H1 (cell line): ENCODE measurements at regions not wholly inside any gene's neighbourhood (a gene's known extent, or its start where the extent isn't known, plus 50 kb on each side); places are given as distances from the start of the nearest gene placed in this dataset.

ENCODE experiments used
- CTCF ChIA-PET: fragments of 300-600 bp; sonication (Branson Sonifier 250); formaldehyde crosslinking; loops from one replicate; lab custom pipeline; 2021; ENCODE audit not compliant: partially characterized antibody; lab: Charles Lee
- POLR2A ChIA-PET: fragments of 300-600 bp; sonication (Branson Sonifier 250); formaldehyde crosslinking; loops from one replicate; lab custom pipeline; 2021; ENCODE audit warnings: inconsistent platforms; ENCODE audit not compliant: partially characterized antibody; lab: Charles Lee
- DNase-seq, 2 experiments: peaks; one replicate each; pipeline versions ENCODE4 v3.0.0 to v3.0.0-alpha.2; 2010 to 2022; ENCODE audit warnings: low spot score in 2 of 2, low read depth in 1 of 2, mixed read lengths in 1 of 2
- FAIRE-seq: peaks from 2 replicates; lab custom pipeline; 2011; peaks lifted over from hg19 to GRCh38; lab: Jason Lieb, UNC
- H2AFZ ChIP-seq: 2 replicates; pipeline ENCODE4 v1.8.1; 2012; ENCODE audit warnings: low read length, inconsistent platforms
- H2AK5ac ChIP-seq: 2 replicates; pipeline ENCODE4 v1.6.1; 2013; ENCODE audit warnings: low read depth, low read length
- H2BK120ac ChIP-seq: replicated peaks from 2 replicates; pipeline ENCODE3; 2013; ENCODE audit warnings: low read depth, low read length, inconsistent platforms
- H2BK12ac ChIP-seq: 2 replicates; pipeline ENCODE4 v1.6.1; 2013; ENCODE audit warnings: low read depth, low read length
- H2BK15ac ChIP-seq: 2 replicates; pipeline ENCODE4 v1.6.1; 2013; ENCODE audit warnings: low read length
- H2BK20ac ChIP-seq: 2 replicates; pipeline ENCODE4 v1.6.1; 2013; ENCODE audit warnings: low read length
- H2BK5ac ChIP-seq: 2 replicates; pipeline ENCODE4 v1.6.1; 2013; ENCODE audit warnings: low read depth, low read length
- H3K14ac ChIP-seq: 2 replicates; pipeline ENCODE4 v1.6.1; 2013; ENCODE audit warnings: inconsistent platforms; ENCODE audit not compliant: insufficient read length
- H3K18ac ChIP-seq: 2 replicates; pipeline ENCODE4 v1.6.1; 2013; ENCODE audit warnings: low read length; ENCODE audit errors: extremely low read depth
- H3K23ac ChIP-seq: 2 replicates; pipeline ENCODE4 v1.6.1; 2013; ENCODE audit warnings: inconsistent platforms; ENCODE audit not compliant: insufficient read length
- H3K23me2 ChIP-seq: 2 replicates; pipeline ENCODE4 v1.6.1; 2013; ENCODE audit warnings: low read depth, low read length
- H3K27ac ChIP-seq: 2 replicates; pipeline ENCODE4 v1.6.1; 2011; ENCODE audit warnings: low read depth, low read length, inconsistent platforms
- H3K27me3 ChIP-seq, 4 experiments: replicated peaks in 1 of 4; 1 replicate in 1 of 4; 2 replicates in 3 of 4; pipeline versions ENCODE4 v1.6.1 to v1.8.1; 2011 to 2013; ENCODE audit warnings: low read length in 3 of 4, mild to moderate bottlenecking in 3 of 4, inconsistent platforms in 2 of 4, mixed read lengths in 2 of 4, moderate library complexity in 1 of 4; ENCODE audit not compliant: control insufficient read depth in 3 of 4, insufficient read depth in 3 of 4; ENCODE audit errors: extremely low read depth in 1 of 4
- H3K36me3 ChIP-seq, 4 experiments: 2 replicates each; pipeline versions ENCODE4 v1.6.1 to v1.8.1; 2011 to 2013; ENCODE audit warnings: mild to moderate bottlenecking in 4 of 4, low read length in 3 of 4, moderate library complexity in 2 of 4, control low read depth in 1 of 4, inconsistent platforms in 1 of 4; ENCODE audit not compliant: insufficient read depth in 4 of 4, control insufficient read depth in 2 of 4
- H3K4ac ChIP-seq: replicated peaks from 2 replicates; pipeline ENCODE3; 2013; ENCODE audit warnings: low read length, low read depth, mixed read lengths, inconsistent platforms; ENCODE audit not compliant: insufficient read length
- H3K4me1 ChIP-seq, 4 experiments: replicated peaks in 1 of 4; 1 replicate in 1 of 4; 2 replicates in 3 of 4; pipeline versions ENCODE4 v1.6.1 to v1.8.1; 2011 to 2013; ENCODE audit warnings: low read length in 3 of 4, inconsistent platforms in 2 of 4, mixed read lengths in 1 of 4; ENCODE audit not compliant: insufficient read depth in 4 of 4, control insufficient read depth in 3 of 4
- H3K4me2 ChIP-seq, 2 experiments: 2 replicates each; pipeline versions ENCODE4 v1.6.1 to v1.8.1; 2011 to 2013; ENCODE audit warnings: low read depth in 2 of 2, low read length in 2 of 2, control low read depth in 1 of 2, inconsistent platforms in 1 of 2, mild to moderate bottlenecking in 1 of 2; ENCODE audit not compliant: insufficient read depth in 1 of 2
- H3K4me3 ChIP-seq, 4 experiments: fragments of 200-600, 300-600 bp in 1 of 4; sonication (generic), shearing (Covaris generic), sonication (Bioruptor Twin) in 1 of 4; 2 replicates each; pipeline versions ENCODE4 v1.5.1 to v1.8.1; 2011 to 2016; ENCODE audit warnings: low read length in 4 of 4, low read depth in 3 of 4, control low read depth in 2 of 4, inconsistent platforms in 2 of 4, mild to moderate bottlenecking in 2 of 4, mixed read lengths in 1 of 4, moderate library complexity in 1 of 4; ENCODE audit not compliant: insufficient read depth in 2 of 4; ENCODE audit errors: extremely low read depth in 1 of 4
- H3K56ac ChIP-seq: replicated peaks from 2 replicates; pipeline ENCODE3; 2013; ENCODE audit warnings: low read depth, mild to moderate bottlenecking, mixed read lengths, low read length, inconsistent platforms; ENCODE audit not compliant: insufficient read length
- H3K79me1 ChIP-seq: 2 replicates; pipeline ENCODE4 v1.6.1; 2013; ENCODE audit warnings: low read depth, low read length, control low read depth
- H3K79me2 ChIP-seq, 2 experiments: 2 replicates each; pipeline versions ENCODE4 v1.6.1 to v1.8.1; 2012 to 2013; ENCODE audit warnings: low read length in 2 of 2, mild to moderate bottlenecking in 2 of 2, inconsistent platforms in 1 of 2; ENCODE audit not compliant: insufficient read depth in 2 of 2, control insufficient read depth in 1 of 2
- H3K9ac ChIP-seq, 4 experiments: replicated peaks in 1 of 4; 1 replicate in 1 of 4; 2 replicates in 3 of 4; pipeline versions ENCODE4 v1.6.1 to v1.8.1; 2011 to 2013; ENCODE audit warnings: low read depth in 3 of 4, low read length in 3 of 4, control low read depth in 2 of 4, mild to moderate bottlenecking in 2 of 4, moderate library complexity in 2 of 4, inconsistent platforms in 1 of 4; ENCODE audit errors: extremely low read depth in 1 of 4
- H3K9me3 ChIP-seq, 2 experiments: 2 replicates each; pipeline versions ENCODE4 v1.6.1 to v1.8.1; 2012 to 2013; ENCODE audit warnings: mild to moderate bottlenecking in 2 of 2, moderate library complexity in 2 of 2, control low read depth in 1 of 2, inconsistent platforms in 1 of 2, low read depth in 1 of 2, low read length in 1 of 2, mixed read lengths in 1 of 2; ENCODE audit not compliant: insufficient read depth in 2 of 2
- H4K20me1 ChIP-seq, 2 experiments: replicated peaks in 1 of 2; 2 replicates each; pipeline versions ENCODE3 to v1.8.1; 2011 to 2013; ENCODE audit warnings: inconsistent platforms in 2 of 2, low read length in 2 of 2, mild to moderate bottlenecking in 1 of 2; ENCODE audit not compliant: insufficient read depth in 2 of 2, control insufficient read depth in 1 of 2
- H4K5ac ChIP-seq: 2 replicates; pipeline ENCODE4 v1.6.1; 2013; ENCODE audit warnings: low read length, low read depth, mixed read lengths, inconsistent platforms; ENCODE audit not compliant: insufficient read length
- H4K8ac ChIP-seq: 2 replicates; pipeline ENCODE4 v1.8.0; 2013; ENCODE audit warnings: mild to moderate bottlenecking, moderate library complexity, low read length, inconsistent platforms; ENCODE audit not compliant: insufficient read depth; ENCODE audit errors: extremely low read depth
- H4K91ac ChIP-seq: replicated peaks from 2 replicates; pipeline ENCODE3; 2013; ENCODE audit warnings: low read length, mixed read lengths, inconsistent platforms; ENCODE audit not compliant: insufficient read length
- CHD7 ChIP-seq: fragments of 300-600 bp; sonication (generic); IDR thresholded peaks from 2 replicates; pipeline ENCODE4 v1.7.1; 2012; ENCODE audit warnings: low read length, moderate library complexity, mild to moderate bottlenecking, inconsistent platforms; ENCODE audit not compliant: insufficient replicate concordance
- WGBS, 2 experiments: shearing (Covaris generic) in 1 of 2; methylation state at CpG; one replicate each; pipeline versions ENCODE4 v1.1.6 to v1.1.7; 2013 to 2015; ENCODE audit warnings: low lambda C conversion rate in 2 of 2, mixed read lengths in 2 of 2, inconsistent platforms in 1 of 2, low coverage in 1 of 2, missing lambda C conversion rate in 1 of 2; ENCODE audit not compliant: insufficient replicate concordance in 2 of 2, insufficient coverage in 1 of 2, insufficient read length in 1 of 2; ENCODE audit errors: extremely low coverage in 1 of 2, missing lambda C conversion rate in 1 of 2; 5-methylcytosine and 5-hydroxymethylcytosine counted together

GRCh38 chr3:10747341-10747740, 68.7 kb upstream of the SLC6A11 start:
- no peak overlapping the region for H4K8ac ChIP-seq
- no peak overlapping the region for H3K14ac ChIP-seq
- H4K20me1 ChIP-seq: no peaks in the 10 kb centered on the region
- H3K9me3 ChIP-seq: no peaks in the 10 kb centered on the region
- H2BK120ac ChIP-seq: no peak overlapping the region
- H3K4ac ChIP-seq: no peak overlapping the region
- 87% methylated on average over 6 of the region's 6 CpGs; no CpG with 5 or more reads in 1 of the 2 experiments for WGBS, 2 experiments
- H4K91ac ChIP-seq: no peak overlapping the region
- H3K9ac ChIP-seq: no peak overlapping the region
- no peak overlapping the region for H3K18ac ChIP-seq
- no peak overlapping the region for H2BK15ac ChIP-seq
- H2BK12ac ChIP-seq: no peak overlapping the region
- no peak overlapping the region for H3K4me2 ChIP-seq
- peaks cover 0 to 10% (median 0%) of the 10 kb centered on the region in 4 experiments; a peak in 3 of 7 replicates for H3K27me3 ChIP-seq
- FAIRE-seq (no peak), DNase-seq (no peak)
- H3K27ac ChIP-seq: no peak overlapping the region
- H3K4me3 ChIP-seq: no peak overlapping the region
- H2AK5ac ChIP-seq: no peak overlapping the region
- H3K36me3 ChIP-seq: no peaks in the 10 kb centered on the region
- no peak overlapping the region for H3K56ac ChIP-seq
- H3K79me2 ChIP-seq: no peaks in the 10 kb centered on the region
- no peaks in the 10 kb centered on the region for H3K79me1 ChIP-seq
- no peaks in the 10 kb centered on the region for H3K23me2 ChIP-seq
- no peaks in the 10 kb centered on the region for H3K4me1 ChIP-seq
- no peak overlapping the region for H3K23ac ChIP-seq
- ChIA-PET POLR2A (no interaction called here), CTCF (interaction anchor here (0.9 to 7.8 kb wide), 3 partner anchors 8 to 252 kb away, joined by 3 to 67 read pairs (median 4); no protein-coding TSS in a partner anchor)
- no peak overlapping the region for H4K5ac ChIP-seq
- no peak overlapping the region for H2AFZ ChIP-seq
- H2BK20ac ChIP-seq: no peak overlapping the region
- H2BK5ac ChIP-seq: no peak overlapping the region
- no peak for TF ChIP-seq CHD7
